Smooth muscle cell (in vitro differentiated cells): ENCODE measurements at regions not wholly inside any gene's neighbourhood (a gene's known extent, or its start where the extent isn't known, plus 50 kb on each side); places are given as distances from the start of the nearest gene placed in this dataset.

ENCODE experiments used
- DNase-seq: peaks from one replicate; lab custom pipeline; 2025; ENCODE audit not compliant: unreplicated experiment; lab: John Stamatoyannopoulos, UW
- H2AFZ ChIP-seq: fragments of 200-600 bp; sonication (generic); 2 replicates; pipeline ENCODE4 v1.6.0; 2016; ENCODE audit warnings: antibody characterized with exemption, low read depth, mild to moderate bottlenecking
- H3F3A ChIP-seq: fragments of 200-600 bp; sonication (generic); 2 replicates; pipeline ENCODE4 v1.6.0; 2017; ENCODE audit warnings: antibody characterized with exemption, low read depth
- H3K27ac ChIP-seq: fragments of 200-600 bp; sonication (generic); 2 replicates; pipeline ENCODE4 v1.5.1; 2016; ENCODE audit warnings: low read depth, mild to moderate bottlenecking
- H3K27me3 ChIP-seq: fragments of 200-600 bp; sonication (generic); 2 replicates; pipeline ENCODE4 v1.6.1; 2016; ENCODE audit warnings: low read depth, mild to moderate bottlenecking
- H3K36me3 ChIP-seq: fragments of 200-600 bp; sonication (generic); 2 replicates; pipeline ENCODE4 v1.5.1; 2016; ENCODE audit warnings: low read depth
- H3K4me1 ChIP-seq: fragments of 200-600 bp; sonication (generic); 2 replicates; pipeline ENCODE4 v1.5.1; 2016; ENCODE audit warnings: low read depth
- H3K4me2 ChIP-seq: fragments of 200-600 bp; sonication (generic); 2 replicates; pipeline ENCODE4 v1.6.0; 2016; ENCODE audit warnings: mild to moderate bottlenecking
- H3K4me3 ChIP-seq: fragments of 200-600 bp; sonication (generic); 2 replicates; pipeline ENCODE4 v1.5.1; 2016; ENCODE audit warnings: mild to moderate bottlenecking
- H3K79me2 ChIP-seq: fragments of 200-600 bp; sonication (generic); 2 replicates; pipeline ENCODE4 v1.6.0; 2016; ENCODE audit warnings: low read depth, mild to moderate bottlenecking
- H3K9ac ChIP-seq: fragments of 200-600 bp; sonication (generic); 2 replicates; pipeline ENCODE4 v1.6.0; 2016; ENCODE audit warnings: low read depth
- H3K9me3 ChIP-seq: fragments of 200-600 bp; sonication (generic); replicated peaks from 2 replicates; pipeline ENCODE4 v1.5.1; 2016; ENCODE audit warnings: low read depth
- H4K20me1 ChIP-seq: fragments of 200-600 bp; sonication (generic); 2 replicates; pipeline ENCODE4 v1.6.0; 2016; ENCODE audit warnings: low read depth
- WGBS: methylation state at CpG from one replicate; pipeline ENCODE4 v1.1.7; 2016; ENCODE audit warnings: low lambda C conversion rate; 5-methylcytosine and 5-hydroxymethylcytosine counted together
- TF ChIP-seq, protein P1 (sequence below): fragments of 200-600 bp; sonication (generic); IDR thresholded peaks from 2 replicates; pipeline ENCODE4 v1.5.1; 2017; ENCODE audit warnings: borderline replicate concordance, mild to moderate bottlenecking, antibody characterized with exemption; ENCODE audit not compliant: insufficient read depth, poor library complexity, severe bottlenecking

DNA sequence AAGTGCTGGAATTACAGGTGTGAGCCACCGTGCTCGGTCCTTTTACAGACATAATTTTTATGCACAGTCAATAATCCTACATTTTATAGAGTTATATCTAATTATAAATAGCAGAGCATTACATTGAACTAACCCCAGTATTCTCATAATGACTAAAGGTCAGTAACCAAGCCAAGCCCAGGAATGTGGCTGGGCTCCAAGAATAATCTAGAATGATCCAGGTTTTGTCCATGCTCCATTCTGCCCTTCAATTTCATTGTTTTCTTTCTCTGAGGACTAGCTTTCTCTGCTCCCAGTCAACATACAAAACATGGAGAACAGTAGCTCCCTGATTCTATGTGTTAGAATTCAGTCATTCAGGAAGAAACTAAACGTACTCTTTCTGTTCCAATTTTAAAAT, 92.1 kb upstream of the KRR1 start:
- Histone ChIP-seq H3K27me3 (no peaks in the 10 kb centered on the region), H3K79me2 (no peaks in the 10 kb centered on the region), H3K36me3 (no peaks in the 10 kb centered on the region), H3K4me3 (no peak overlapping the region), H3K4me1 (no peaks in the 10 kb centered on the region), H4K20me1 (no peaks in the 10 kb centered on the region), H2AFZ (no peak overlapping the region), H3F3A (no peaks in the 10 kb centered on the region), H3K9me3 (no peaks in the 10 kb centered on the region), H3K4me2 (no peak overlapping the region), H3K27ac (no peak overlapping the region), H3K9ac (no peak overlapping the region)
- DNase-seq = no peak
- TF ChIP-seq, protein P1, sequence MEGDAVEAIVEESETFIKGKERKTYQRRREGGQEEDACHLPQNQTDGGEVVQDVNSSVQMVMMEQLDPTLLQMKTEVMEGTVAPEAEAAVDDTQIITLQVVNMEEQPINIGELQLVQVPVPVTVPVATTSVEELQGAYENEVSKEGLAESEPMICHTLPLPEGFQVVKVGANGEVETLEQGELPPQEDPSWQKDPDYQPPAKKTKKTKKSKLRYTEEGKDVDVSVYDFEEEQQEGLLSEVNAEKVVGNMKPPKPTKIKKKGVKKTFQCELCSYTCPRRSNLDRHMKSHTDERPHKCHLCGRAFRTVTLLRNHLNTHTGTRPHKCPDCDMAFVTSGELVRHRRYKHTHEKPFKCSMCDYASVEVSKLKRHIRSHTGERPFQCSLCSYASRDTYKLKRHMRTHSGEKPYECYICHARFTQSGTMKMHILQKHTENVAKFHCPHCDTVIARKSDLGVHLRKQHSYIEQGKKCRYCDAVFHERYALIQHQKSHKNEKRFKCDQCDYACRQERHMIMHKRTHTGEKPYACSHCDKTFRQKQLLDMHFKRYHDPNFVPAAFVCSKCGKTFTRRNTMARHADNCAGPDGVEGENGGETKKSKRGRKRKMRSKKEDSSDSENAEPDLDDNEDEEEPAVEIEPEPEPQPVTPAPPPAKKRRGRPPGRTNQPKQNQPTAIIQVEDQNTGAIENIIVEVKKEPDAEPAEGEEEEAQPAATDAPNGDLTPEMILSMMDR = no peak
- WGBS = 97% methylated on average over 3 of the region's 3 CpGs

- no peaks in the 10 kb centered on the region for H3K9me3 ChIP-seq
- no peak overlapping the region for H2AFZ ChIP-seq
- no peaks in the 10 kb centered on the region for H3K4me1 ChIP-seq
- TF ChIP-seq, protein P1 = no peak
- H3K36me3 ChIP-seq = no peaks in the 10 kb centered on the region
- WGBS = 82% methylated on average over 4 of the region's 4 CpGs
- no peaks in the 10 kb centered on the region for H3F3A ChIP-seq
- no peak overlapping the region for H3K4me3 ChIP-seq
- H3K27me3 ChIP-seq = no peaks in the 10 kb centered on the region
- H3K4me2 ChIP-seq = no peak overlapping the region
- H3K9ac ChIP-seq = no peak overlapping the region
- no peaks in the 10 kb centered on the region for H4K20me1 ChIP-seq
- no peak for DNase-seq
- no peaks in the 10 kb centered on the region for H3K79me2 ChIP-seq
- no peak overlapping the region for H3K27ac ChIP-seq
Measured at GRCh38 chr12:75602106-75602505, 90.7 kb upstream of the KRR1 start.

- WGBS = 96% methylated on average over 3 of the region's 3 CpGs
Measured at GRCh38 chr12:75600146-75600545, 88.7 kb upstream of the KRR1 start.

GRCh38 chr12:75599061-75599460, 87.7 kb upstream of the KRR1 start:
- no peaks in the 10 kb centered on the region for H3K4me1 ChIP-seq
- H3F3A ChIP-seq = no peaks in the 10 kb centered on the region
- no peak overlapping the region for H2AFZ ChIP-seq
- H3K4me2 ChIP-seq = no peak overlapping the region
- 96% methylated on average over 3 of the region's 3 CpGs for WGBS
- H4K20me1 ChIP-seq = no peaks in the 10 kb centered on the region
- TF ChIP-seq, protein P1 = no peak
- H3K79me2 ChIP-seq = no peaks in the 10 kb centered on the region
- DNase-seq = no peak
- H3K27ac ChIP-seq = no peak overlapping the region
- H3K9ac ChIP-seq = no peak overlapping the region
- H3K9me3 ChIP-seq = no peaks in the 10 kb centered on the region
- H3K27me3 ChIP-seq = no peaks in the 10 kb centered on the region
- no peak overlapping the region for H3K4me3 ChIP-seq
- H3K36me3 ChIP-seq = no peaks in the 10 kb centered on the region

More at GRCh38 chr12:75600146-75600545, 88.7 kb upstream of the KRR1 start:
- no peak for DNase-seq
- Histone ChIP-seq H3K79me2 (no peaks in the 10 kb centered on the region), H2AFZ (no peak overlapping the region), H3K27me3 (no peaks in the 10 kb centered on the region), H4K20me1 (no peaks in the 10 kb centered on the region), H3K36me3 (no peaks in the 10 kb centered on the region), H3K4me2 (no peak overlapping the region), H3F3A (no peaks in the 10 kb centered on the region), H3K4me3 (no peak overlapping the region), H3K27ac (no peak overlapping the region), H3K9me3 (no peaks in the 10 kb centered on the region), H3K9ac (no peak overlapping the region), H3K4me1 (no peaks in the 10 kb centered on the region)
- TF ChIP-seq, protein P1 = no peak
